ENCODE measurements at regions not wholly inside any gene's neighbourhood (a gene's known extent, or its start where the extent isn't known, plus 50 kb on each side); places are given as distances from the start of the nearest gene placed in this dataset.

GRCh38 chr2:153227981-153228380, 250.6 kb downstream of the RPRM start:
- no peak for DNase-seq (ENCODE audit: low spot score)
- no peak for TF ChIP-seq EZH2 (IDR thresholded peaks at IDR 0.05; ENCODE audit: borderline replicate concordance)
- TF ChIP-seq EZH2phosphoT487 (IDR thresholded peaks at IDR 0.05; ENCODE audit: low read depth, severe bottlenecking, unreplicated experiment): no peak
- 67% methylated on average over 2 of the region's 2 CpGs for WGBS (ENCODE audit: low lambda C conversion rate, missing lambda C conversion rate)

GRCh38 chr2:153222231-153223165, 256.1 kb downstream of the RPRM start:
- TF ChIP-seq EZH2phosphoT487 (IDR thresholded peaks at IDR 0.05; ENCODE audit: low read depth, severe bottlenecking, unreplicated experiment) (no peak), CTCF (IDR thresholded peaks at IDR 0.05; ENCODE audit: poor library complexity) (no peak), EZH2 (IDR thresholded peaks at IDR 0.05; ENCODE audit: borderline replicate concordance) (no peak)
- H3K4me1 ChIP-seq (ENCODE audit: insufficient read depth): no peaks in the 10 kb centered on the region
- DNase-seq (ENCODE audit: low spot score): no peak
- H3K9me3 ChIP-seq (ENCODE audit: low read depth): no peaks in the 10 kb centered on the region
- no peak overlapping the region for H3K4me3 ChIP-seq
- no peaks in the 10 kb centered on the region for H3K9me2 ChIP-seq (replicated peaks; ENCODE audit: insufficient read depth)
- H3K36me3 ChIP-seq (replicated peaks; ENCODE audit: insufficient read depth, low read depth): no peaks in the 10 kb centered on the region
- 93% methylated on average over 26 of the region's 27 CpGs for WGBS (ENCODE audit: low lambda C conversion rate, missing lambda C conversion rate)
- H3K4me2 ChIP-seq: no peak overlapping the region
- no peak overlapping the region for H2AFZ ChIP-seq
- no peak overlapping the region for H3K27ac ChIP-seq
- H3K27me3 ChIP-seq: no peaks in the 10 kb centered on the region
- no peaks in the 10 kb centered on the region for H4K20me1 ChIP-seq (ENCODE audit: insufficient read depth, poor library complexity, severe bottlenecking)
- H3K79me2 ChIP-seq: no peaks in the 10 kb centered on the region

More at GRCh38 chr2:153227981-153228380, 250.6 kb downstream of the RPRM start:
- Histone ChIP-seq H3K79me2 (no peaks in the 10 kb centered on the region), H3K4me3 (no peak overlapping the region), H4K20me1 (ENCODE audit: insufficient read depth, poor library complexity, severe bottlenecking) (no peaks in the 10 kb centered on the region), H3K27me3 (no peaks in the 10 kb centered on the region), H3K9me3 (ENCODE audit: low read depth) (no peaks in the 10 kb centered on the region), H3K27ac (no peak overlapping the region), H3K4me2 (no peak overlapping the region), H3K4me1 (ENCODE audit: insufficient read depth) (no peaks in the 10 kb centered on the region), H3K36me3 (replicated peaks; ENCODE audit: insufficient read depth, low read depth) (no peaks in the 10 kb centered on the region), H2AFZ (no peak overlapping the region), H3K9me2 (replicated peaks; ENCODE audit: insufficient read depth) (no peaks in the 10 kb centered on the region)

- H3K9me2 ChIP-seq (replicated peaks; ENCODE audit: insufficient read depth): no peaks in the 10 kb centered on the region
- no peaks in the 10 kb centered on the region for H3K4me1 ChIP-seq (ENCODE audit: insufficient read depth)
- no peak overlapping the region for H2AFZ ChIP-seq
- H3K36me3 ChIP-seq (replicated peaks; ENCODE audit: insufficient read depth, low read depth): no peaks in the 10 kb centered on the region
- no peak overlapping the region for H3K4me2 ChIP-seq
- no peaks in the 10 kb centered on the region for H3K79me2 ChIP-seq
- no peak overlapping the region for H3K4me3 ChIP-seq
- no peak overlapping the region for H3K27ac ChIP-seq
- no peak for DNase-seq (ENCODE audit: low spot score)
- no peaks in the 10 kb centered on the region for H4K20me1 ChIP-seq (ENCODE audit: insufficient read depth, poor library complexity, severe bottlenecking)
- 97% methylated on average over 11 of the region's 11 CpGs for WGBS (ENCODE audit: low lambda C conversion rate, missing lambda C conversion rate)
- H3K27me3 ChIP-seq: no peaks in the 10 kb centered on the region
- TF ChIP-seq CTCF (IDR thresholded peaks at IDR 0.05; ENCODE audit: poor library complexity): no peak
- TF ChIP-seq EZH2 (IDR thresholded peaks at IDR 0.05; ENCODE audit: borderline replicate concordance): no peak
- TF ChIP-seq EZH2phosphoT487 (IDR thresholded peaks at IDR 0.05; ENCODE audit: low read depth, severe bottlenecking, unreplicated experiment): no peak
- H3K9me3 ChIP-seq (ENCODE audit: low read depth): no peaks in the 10 kb centered on the region
Measured at GRCh38 chr2:153221506-153221905, 257.1 kb downstream of the RPRM start.

GRCh38 chr2:153221087-153221486, 257.5 kb downstream of the RPRM start:
- TF ChIP-seq EZH2 (IDR thresholded peaks at IDR 0.05; ENCODE audit: borderline replicate concordance) (no peak), CTCF (IDR thresholded peaks at IDR 0.05; ENCODE audit: poor library complexity) (no peak), EZH2phosphoT487 (IDR thresholded peaks at IDR 0.05; ENCODE audit: low read depth, severe bottlenecking, unreplicated experiment) (no peak)
- no peak overlapping the region for H3K4me3 ChIP-seq
- H4K20me1 ChIP-seq (ENCODE audit: insufficient read depth, poor library complexity, severe bottlenecking): no peaks in the 10 kb centered on the region
- H3K4me2 ChIP-seq: no peak overlapping the region
- no peaks in the 10 kb centered on the region for H3K4me1 ChIP-seq (ENCODE audit: insufficient read depth)
- H2AFZ ChIP-seq: no peak overlapping the region
- no peaks in the 10 kb centered on the region for H3K27me3 ChIP-seq
- no peaks in the 10 kb centered on the region for H3K79me2 ChIP-seq
- H3K9me2 ChIP-seq (replicated peaks; ENCODE audit: insufficient read depth): no peaks in the 10 kb centered on the region
- no peak for DNase-seq (ENCODE audit: low spot score)
- H3K27ac ChIP-seq: no peak overlapping the region
- WGBS (ENCODE audit: low lambda C conversion rate, missing lambda C conversion rate): 89% methylated on average over 9 of the region's 9 CpGs
- H3K9me3 ChIP-seq (ENCODE audit: low read depth): no peaks in the 10 kb centered on the region
- no peaks in the 10 kb centered on the region for H3K36me3 ChIP-seq (replicated peaks; ENCODE audit: insufficient read depth, low read depth)
